GM12878 (cell line): ENCODE measurements at regions not wholly inside any gene's neighbourhood (a gene's known extent, or its start where the extent isn't known, plus 50 kb on each side); places are given as distances from the start of the nearest gene placed in this dataset.

Experiments used
- BHLHE40 ChIP-seq, 2 experiments: fragments of 450-650 bp in 1 of 2; IDR thresholded peaks; 2 replicates each; pipeline ENCODE4 v1.6.1; 2011 to 2017; ENCODE audit warnings: low read depth in 2 of 2, borderline replicate concordance in 1 of 2, improper control_type of control experiment in 1 of 2, low read length in 1 of 2, mild to moderate bottlenecking in 1 of 2
- CEBPB ChIP-seq, 2 experiments: fragments of 150-350 bp in 1 of 2; IDR thresholded peaks; 2 replicates each; pipeline ENCODE4 v1.6.1; 2012 to 2014; ENCODE audit warnings: low read depth in 2 of 2, low read length in 2 of 2, borderline replicate concordance in 1 of 2, inconsistent platforms in 1 of 2
- CTCF ChIP-seq, 3 experiments: IDR thresholded peaks in 2 of 3; conservative IDR thresholded peaks in 1 of 3; 2 replicates each; pipeline ENCODE4 v1.5.1; 2011; ENCODE audit warnings: low read depth in 3 of 3, low read length in 3 of 3, mild to moderate bottlenecking in 3 of 3, control low read depth in 2 of 3, moderate library complexity in 2 of 3, inconsistent platforms in 1 of 3, mixed read lengths in 1 of 3; ENCODE audit not compliant: control insufficient read depth in 2 of 3, insufficient read depth in 1 of 3; ENCODE audit errors: extremely low read depth in 1 of 3
- EZH2 ChIP-seq: IDR thresholded peaks from 2 replicates; pipeline ENCODE4 v1.6.1; 2012; ENCODE audit warnings: low read depth, mild to moderate bottlenecking, control low read depth, inconsistent platforms, low read length, borderline replicate concordance; ENCODE audit not compliant: control insufficient read depth
- KAT2A ChIP-seq: conservative IDR thresholded peaks from 2 replicates; pipeline ENCODE4 v1.6.1; 2011; ENCODE audit warnings: low read depth, low read length; ENCODE audit not compliant: control insufficient read depth
- NR2C2 ChIP-seq: IDR thresholded peaks from 2 replicates; pipeline ENCODE4 v1.6.1; 2011; ENCODE audit warnings: borderline replicate concordance, low read depth; ENCODE audit not compliant: control insufficient read depth, insufficient read length
- SMAD1 ChIP-seq: fragments of 450-650 bp; IDR thresholded peaks from 2 replicates; pipeline ENCODE4 v1.6.1; 2018; ENCODE audit warnings: mild to moderate bottlenecking, low read depth; ENCODE audit not compliant: partially characterized antibody
- TCF12 ChIP-seq: IDR thresholded peaks from 2 replicates; pipeline ENCODE4 v1.6.1; 2011; ENCODE audit warnings: low read depth, mild to moderate bottlenecking, low read length
- TF ChIP-seq, protein P1 (sequence below): IDR thresholded peaks from 2 replicates; pipeline ENCODE4 v1.6.1; 2012; ENCODE audit warnings: low read depth, low read length, improper control_type of control experiment
- TF ChIP-seq, protein P2 (sequence below): fragments of 450-650 bp; IDR thresholded peaks from 2 replicates; pipeline ENCODE4 v1.6.1; 2016; ENCODE audit warnings: mild to moderate bottlenecking, moderate library complexity, borderline replicate concordance
- TF ChIP-seq, protein P3 (sequence below): IDR thresholded peaks from 2 replicates; pipeline ENCODE4 v1.6.1; 2012; ENCODE audit warnings: mild to moderate bottlenecking, low read depth, low read length

GRCh38 chr17:77318491-77319210 lies 177.9 kb downstream of the SEC14L1 start:
- TF ChIP-seq CTCF (IDR thresholded peaks at IDR 0.05 in 2 of 3, conservative IDR thresholded peaks at IDR 0.05 in 1 of 3; ENCODE audit: control insufficient read depth in 2 of 3, extremely low read depth in 1 of 3, insufficient read depth in 1 of 3, low read depth in 3 of 3, low read length in 3 of 3): no peak
- TF ChIP-seq KAT2A: no peak
- TF ChIP-seq BHLHE40 (IDR thresholded peaks at IDR 0.05; ENCODE audit: borderline replicate concordance in 1 of 2, low read depth in 2 of 2, low read length in 1 of 2): no peak
- no peak for TF ChIP-seq SMAD1
- no peak for TF ChIP-seq NR2C2
- no peak for TF ChIP-seq TCF12
- TF ChIP-seq, protein P1, sequence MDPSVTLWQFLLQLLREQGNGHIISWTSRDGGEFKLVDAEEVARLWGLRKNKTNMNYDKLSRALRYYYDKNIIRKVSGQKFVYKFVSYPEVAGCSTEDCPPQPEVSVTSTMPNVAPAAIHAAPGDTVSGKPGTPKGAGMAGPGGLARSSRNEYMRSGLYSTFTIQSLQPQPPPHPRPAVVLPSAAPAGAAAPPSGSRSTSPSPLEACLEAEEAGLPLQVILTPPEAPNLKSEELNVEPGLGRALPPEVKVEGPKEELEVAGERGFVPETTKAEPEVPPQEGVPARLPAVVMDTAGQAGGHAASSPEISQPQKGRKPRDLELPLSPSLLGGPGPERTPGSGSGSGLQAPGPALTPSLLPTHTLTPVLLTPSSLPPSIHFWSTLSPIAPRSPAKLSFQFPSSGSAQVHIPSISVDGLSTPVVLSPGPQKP: no peak
- TF ChIP-seq, protein P2, sequence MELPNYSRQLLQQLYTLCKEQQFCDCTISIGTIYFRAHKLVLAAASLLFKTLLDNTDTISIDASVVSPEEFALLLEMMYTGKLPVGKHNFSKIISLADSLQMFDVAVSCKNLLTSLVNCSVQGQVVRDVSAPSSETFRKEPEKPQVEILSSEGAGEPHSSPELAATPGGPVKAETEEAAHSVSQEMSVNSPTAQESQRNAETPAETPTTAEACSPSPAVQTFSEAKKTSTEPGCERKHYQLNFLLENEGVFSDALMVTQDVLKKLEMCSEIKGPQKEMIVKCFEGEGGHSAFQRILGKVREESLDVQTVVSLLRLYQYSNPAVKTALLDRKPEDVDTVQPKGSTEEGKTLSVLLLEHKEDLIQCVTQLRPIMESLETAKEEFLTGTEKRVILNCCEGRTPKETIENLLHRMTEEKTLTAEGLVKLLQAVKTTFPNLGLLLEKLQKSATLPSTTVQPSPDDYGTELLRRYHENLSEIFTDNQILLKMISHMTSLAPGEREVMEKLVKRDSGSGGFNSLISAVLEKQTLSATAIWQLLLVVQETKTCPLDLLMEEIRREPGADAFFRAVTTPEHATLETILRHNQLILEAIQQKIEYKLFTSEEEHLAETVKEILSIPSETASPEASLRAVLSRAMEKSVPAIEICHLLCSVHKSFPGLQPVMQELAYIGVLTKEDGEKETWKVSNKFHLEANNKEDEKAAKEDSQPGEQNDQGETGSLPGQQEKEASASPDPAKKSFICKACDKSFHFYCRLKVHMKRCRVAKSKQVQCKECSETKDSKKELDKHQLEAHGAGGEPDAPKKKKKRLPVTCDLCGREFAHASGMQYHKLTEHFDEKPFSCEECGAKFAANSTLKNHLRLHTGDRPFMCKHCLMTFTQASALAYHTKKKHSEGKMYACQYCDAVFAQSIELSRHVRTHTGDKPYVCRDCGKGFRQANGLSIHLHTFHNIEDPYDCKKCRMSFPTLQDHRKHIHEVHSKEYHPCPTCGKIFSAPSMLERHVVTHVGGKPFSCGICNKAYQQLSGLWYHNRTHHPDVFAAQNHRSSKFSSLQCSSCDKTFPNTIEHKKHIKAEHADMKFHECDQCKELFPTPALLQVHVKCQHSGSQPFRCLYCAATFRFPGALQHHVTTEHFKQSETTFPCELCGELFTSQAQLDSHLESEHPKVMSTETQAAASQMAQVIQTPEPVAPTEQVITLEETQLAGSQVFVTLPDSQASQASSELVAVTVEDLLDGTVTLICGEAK: no peak
- TF ChIP-seq, protein P3, sequence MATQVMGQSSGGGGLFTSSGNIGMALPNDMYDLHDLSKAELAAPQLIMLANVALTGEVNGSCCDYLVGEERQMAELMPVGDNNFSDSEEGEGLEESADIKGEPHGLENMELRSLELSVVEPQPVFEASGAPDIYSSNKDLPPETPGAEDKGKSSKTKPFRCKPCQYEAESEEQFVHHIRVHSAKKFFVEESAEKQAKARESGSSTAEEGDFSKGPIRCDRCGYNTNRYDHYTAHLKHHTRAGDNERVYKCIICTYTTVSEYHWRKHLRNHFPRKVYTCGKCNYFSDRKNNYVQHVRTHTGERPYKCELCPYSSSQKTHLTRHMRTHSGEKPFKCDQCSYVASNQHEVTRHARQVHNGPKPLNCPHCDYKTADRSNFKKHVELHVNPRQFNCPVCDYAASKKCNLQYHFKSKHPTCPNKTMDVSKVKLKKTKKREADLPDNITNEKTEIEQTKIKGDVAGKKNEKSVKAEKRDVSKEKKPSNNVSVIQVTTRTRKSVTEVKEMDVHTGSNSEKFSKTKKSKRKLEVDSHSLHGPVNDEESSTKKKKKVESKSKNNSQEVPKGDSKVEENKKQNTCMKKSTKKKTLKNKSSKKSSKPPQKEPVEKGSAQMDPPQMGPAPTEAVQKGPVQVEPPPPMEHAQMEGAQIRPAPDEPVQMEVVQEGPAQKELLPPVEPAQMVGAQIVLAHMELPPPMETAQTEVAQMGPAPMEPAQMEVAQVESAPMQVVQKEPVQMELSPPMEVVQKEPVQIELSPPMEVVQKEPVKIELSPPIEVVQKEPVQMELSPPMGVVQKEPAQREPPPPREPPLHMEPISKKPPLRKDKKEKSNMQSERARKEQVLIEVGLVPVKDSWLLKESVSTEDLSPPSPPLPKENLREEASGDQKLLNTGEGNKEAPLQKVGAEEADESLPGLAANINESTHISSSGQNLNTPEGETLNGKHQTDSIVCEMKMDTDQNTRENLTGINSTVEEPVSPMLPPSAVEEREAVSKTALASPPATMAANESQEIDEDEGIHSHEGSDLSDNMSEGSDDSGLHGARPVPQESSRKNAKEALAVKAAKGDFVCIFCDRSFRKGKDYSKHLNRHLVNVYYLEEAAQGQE: no peak
- no peak for TF ChIP-seq EZH2
- no peak for TF ChIP-seq CEBPB (IDR thresholded peaks at IDR 0.05; ENCODE audit: borderline replicate concordance in 1 of 2, low read depth in 2 of 2, low read length in 2 of 2)
